Mammary epithelial cell (primary cell): ENCODE measurements at regions not wholly inside any gene's neighbourhood (a gene's known extent, or its start where the extent isn't known, plus 50 kb on each side); places are given as distances from the start of the nearest gene placed in this dataset.

ENCODE experiments used
- EZH2 ChIP-seq: IDR thresholded peaks from 2 replicates; pipeline ENCODE4 v1.6.1; 2012; ENCODE audit warnings: low read length, inconsistent platforms, borderline replicate concordance
- TF ChIP-seq, protein P1 (sequence below), 2 donors: IDR thresholded peaks in 1 of 2; conservative IDR thresholded peaks in 1 of 2; 2 replicates each; pipeline ENCODE4 v1.5.1; 2011 to 2012; ENCODE audit warnings: inconsistent platforms in 2 of 2, low read length in 2 of 2, mild to moderate bottlenecking in 2 of 2, control low read depth in 1 of 2, low read depth in 1 of 2; ENCODE audit not compliant: insufficient read depth in 1 of 2; ENCODE audit errors: extremely low read depth in 1 of 2

- TF ChIP-seq, protein P1, sequence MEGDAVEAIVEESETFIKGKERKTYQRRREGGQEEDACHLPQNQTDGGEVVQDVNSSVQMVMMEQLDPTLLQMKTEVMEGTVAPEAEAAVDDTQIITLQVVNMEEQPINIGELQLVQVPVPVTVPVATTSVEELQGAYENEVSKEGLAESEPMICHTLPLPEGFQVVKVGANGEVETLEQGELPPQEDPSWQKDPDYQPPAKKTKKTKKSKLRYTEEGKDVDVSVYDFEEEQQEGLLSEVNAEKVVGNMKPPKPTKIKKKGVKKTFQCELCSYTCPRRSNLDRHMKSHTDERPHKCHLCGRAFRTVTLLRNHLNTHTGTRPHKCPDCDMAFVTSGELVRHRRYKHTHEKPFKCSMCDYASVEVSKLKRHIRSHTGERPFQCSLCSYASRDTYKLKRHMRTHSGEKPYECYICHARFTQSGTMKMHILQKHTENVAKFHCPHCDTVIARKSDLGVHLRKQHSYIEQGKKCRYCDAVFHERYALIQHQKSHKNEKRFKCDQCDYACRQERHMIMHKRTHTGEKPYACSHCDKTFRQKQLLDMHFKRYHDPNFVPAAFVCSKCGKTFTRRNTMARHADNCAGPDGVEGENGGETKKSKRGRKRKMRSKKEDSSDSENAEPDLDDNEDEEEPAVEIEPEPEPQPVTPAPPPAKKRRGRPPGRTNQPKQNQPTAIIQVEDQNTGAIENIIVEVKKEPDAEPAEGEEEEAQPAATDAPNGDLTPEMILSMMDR (conservative IDR thresholded peaks at IDR 0.05 in 1 of 2, IDR thresholded peaks at IDR 0.05 in 1 of 2; ENCODE audit: extremely low read depth in 1 of 2, insufficient read depth in 1 of 2, low read depth in 1 of 2, low read length in 2 of 2): no peak
- TF ChIP-seq EZH2: no peak
Measured at GRCh38 chr5:128881502-128882018, 83.7 kb upstream of the SLC27A6 start.
